ENCODE measurements at regions not wholly inside any gene's neighbourhood (a gene's known extent, or its start where the extent isn't known, plus 50 kb on each side); places are given as distances from the start of the nearest gene placed in this dataset.

DNA sequence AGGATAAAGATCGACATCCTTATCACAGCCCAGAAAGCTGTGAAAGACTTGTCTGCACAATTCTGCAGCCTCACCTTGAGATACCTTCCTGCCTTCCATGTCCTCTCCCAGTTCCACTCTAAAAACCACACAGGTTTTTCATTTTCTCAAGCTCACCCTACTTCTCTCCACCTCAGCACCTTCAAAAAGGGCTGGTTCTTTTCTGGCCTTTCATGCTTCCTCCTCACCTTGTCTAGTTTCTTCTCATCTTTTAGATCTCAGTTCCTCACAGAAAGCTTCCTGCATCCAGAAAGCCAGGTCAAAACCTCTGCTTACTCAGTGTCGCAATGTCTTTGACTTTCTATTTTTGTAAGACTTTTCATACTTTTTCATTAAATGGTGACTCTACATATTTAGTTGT, 140.2 kb upstream of the STT3B start:
- no peak for DNase-seq

GRCh38 chr3:31399271-31399670, 133.5 kb upstream of the STT3B start:
- DNase-seq: no peak

GRCh38 chr3:31402117-31402516, 130.6 kb upstream of the STT3B start:
- no peak for DNase-seq

- DNase-seq: no peak
Observed at GRCh38 chr3:31403197-31403596, 129.5 kb upstream of the STT3B start.

GRCh38 chr3:31404871-31405270, 127.9 kb upstream of the STT3B start:
- DNase-seq: no peak

- peak; percentile 9 for DNase-seq
Observed at GRCh38 chr3:31405515-31405914, 127.2 kb upstream of the STT3B start.

GRCh38 chr3:31406896-31407295, 125.8 kb upstream of the STT3B start:
- DNase-seq: no peak

GRCh38 chr3:31407665-31408064, 125.1 kb upstream of the STT3B start:
- peak; percentile 40 for DNase-seq

GRCh38 chr3:31408720-31409119, 124.0 kb upstream of the STT3B start:
- DNase-seq: no peak

- DNase-seq: no peak
Observed at GRCh38 chr3:31409389-31409788, 123.3 kb upstream of the STT3B start.

- DNase-seq: no peak
Observed at GRCh38 chr3:31409866-31410265, 122.9 kb upstream of the STT3B start.

- DNase-seq: no peak
Observed at GRCh38 chr3:31410411-31410810, 122.3 kb upstream of the STT3B start.

GRCh38 chr3:31412832-31413231, 119.9 kb upstream of the STT3B start:
- DNase-seq: peak; percentile 8

DNA sequence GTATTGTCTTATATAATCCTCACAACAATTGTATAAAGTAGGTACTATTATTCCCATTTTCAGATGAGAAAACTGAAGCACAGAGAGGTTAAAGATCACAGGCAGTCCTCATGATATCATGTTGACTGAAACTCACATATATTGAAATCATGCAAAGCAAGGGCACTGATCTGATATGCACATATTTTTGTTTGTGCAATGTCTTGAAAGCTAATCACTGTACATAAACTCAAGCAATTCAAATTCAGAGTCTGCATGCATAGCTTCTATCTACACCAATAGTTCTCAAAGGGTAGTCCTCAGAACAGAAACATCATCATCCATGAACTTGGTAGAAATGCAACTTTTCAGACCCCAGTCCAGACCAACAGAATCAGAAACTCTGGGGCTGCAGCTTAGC, 119.2 kb upstream of the STT3B start:
- no peak for DNase-seq

- no peak for DNase-seq
Observed at GRCh38 chr3:31416980-31417379, 115.7 kb upstream of the STT3B start.

DNA sequence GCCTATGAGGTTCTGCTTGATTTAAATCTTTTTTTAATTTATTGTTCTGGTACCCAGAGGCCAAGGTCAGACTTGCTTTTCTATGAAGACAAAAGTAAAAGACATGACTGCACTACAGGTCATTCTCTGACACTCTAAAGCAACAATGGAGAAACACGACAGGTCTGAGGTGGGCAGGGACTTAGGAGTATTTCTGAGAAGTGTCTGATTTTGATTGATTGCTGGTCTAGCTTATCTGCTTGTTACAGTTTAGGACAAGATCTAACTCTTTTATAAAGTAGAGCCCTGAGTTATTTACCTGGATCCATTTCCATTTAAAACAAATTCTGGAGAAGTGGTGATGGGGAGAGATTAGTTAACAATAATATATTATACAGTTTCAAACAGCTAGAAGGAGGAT, 115.2 kb upstream of the STT3B start:
- DNase-seq: no peak

GRCh38 chr3:31420311-31420710, 112.4 kb upstream of the STT3B start:
- no peak for DNase-seq

DNA sequence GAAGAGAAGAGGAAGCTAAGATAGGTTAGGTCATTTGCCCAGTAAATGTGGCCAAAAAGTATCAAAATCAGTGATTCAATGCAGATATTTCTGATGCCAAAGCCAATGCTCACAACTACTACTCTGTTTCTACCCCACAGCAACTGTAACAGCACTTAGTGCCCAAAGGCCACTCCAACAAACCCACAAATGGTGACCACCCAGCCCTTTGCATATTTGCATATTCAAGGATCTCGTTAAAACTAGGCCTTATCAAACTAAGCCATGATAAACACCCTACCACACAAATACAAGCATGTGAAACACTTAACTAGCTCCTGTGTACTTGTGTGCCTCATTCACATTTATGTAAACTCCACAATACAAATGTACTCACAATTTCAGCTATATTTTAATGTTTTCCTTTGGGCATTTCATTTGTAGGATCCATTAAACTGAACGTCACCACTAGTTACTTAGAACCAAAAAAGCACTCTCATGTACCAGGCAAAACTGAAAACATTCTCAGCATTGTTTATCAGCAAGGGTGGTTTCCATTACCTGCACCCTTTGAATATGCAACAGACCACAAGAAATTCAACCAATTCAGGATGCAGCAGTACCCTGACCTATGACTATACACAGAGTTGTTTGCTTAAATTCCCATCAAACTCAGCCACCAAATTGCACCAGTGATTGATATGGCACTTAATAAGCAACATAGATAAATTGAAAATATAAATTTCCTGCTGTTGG, 111.2 kb upstream of the STT3B start:
- no peak for DNase-seq

- DNase-seq: no peak
Observed at GRCh38 chr3:31422237-31422636, 110.5 kb upstream of the STT3B start.

DNA sequence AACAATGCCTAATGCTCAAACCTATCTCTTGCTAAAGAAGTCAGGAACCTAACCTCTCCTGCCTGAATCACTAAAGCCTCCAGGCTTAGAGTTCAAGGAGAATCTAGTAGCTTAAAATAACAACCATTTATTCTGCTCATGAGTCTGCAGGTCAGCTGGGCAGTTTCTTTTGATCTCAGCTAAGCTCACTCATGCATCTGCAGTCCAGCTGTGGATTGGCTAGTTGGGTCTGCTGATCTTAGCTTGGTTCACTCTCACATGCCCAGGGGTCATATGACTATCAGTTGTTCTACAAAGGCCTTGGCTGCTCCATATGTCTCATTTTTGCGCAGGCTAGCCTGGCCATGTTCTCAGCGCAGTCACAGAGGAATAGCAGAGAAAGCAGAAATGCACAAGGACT, 109.2 kb upstream of the STT3B start:
- DNase-seq: no peak

DNA sequence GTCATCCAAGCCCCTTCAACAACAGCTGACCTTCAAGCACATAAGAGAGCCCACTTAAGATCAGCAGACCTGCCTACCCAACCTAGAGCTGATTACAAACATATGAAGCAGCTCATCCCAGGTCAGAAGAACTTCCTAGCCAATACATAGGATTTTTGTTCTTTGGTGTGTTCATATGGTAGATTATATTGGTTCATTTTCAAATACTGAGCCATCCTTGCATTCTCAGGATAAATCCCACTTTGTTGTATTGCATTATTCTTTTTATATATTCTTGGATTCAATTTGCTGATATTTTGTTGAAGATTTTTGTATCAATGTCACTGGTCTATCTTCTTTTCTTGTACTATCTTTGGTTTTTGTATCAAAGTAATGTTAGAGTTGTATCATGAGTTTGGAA, 107.3 kb upstream of the STT3B start:
- no peak for DNase-seq

- DNase-seq: no peak
Observed at GRCh38 chr3:31427623-31428022, 105.1 kb upstream of the STT3B start.

DNA sequence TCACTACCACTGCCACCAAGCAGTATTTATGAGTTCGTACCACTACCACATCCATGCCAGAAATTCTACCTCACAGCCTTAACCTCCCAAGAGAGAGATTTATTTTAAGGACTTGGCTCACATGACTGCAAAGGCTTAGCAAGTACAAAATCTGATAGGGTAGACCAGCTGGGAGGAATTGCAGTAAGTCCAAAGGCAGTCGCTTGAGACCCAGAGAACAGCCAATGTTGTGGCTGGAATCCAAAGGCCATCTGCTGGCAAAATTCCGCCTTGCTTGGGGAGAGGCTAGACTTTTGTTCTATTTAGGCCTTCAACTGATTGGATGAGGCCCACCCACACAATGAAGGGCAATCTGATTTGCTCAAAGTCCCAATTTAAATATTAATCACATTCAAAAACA, 101.4 kb upstream of the STT3B start:
- DNase-seq: no peak

DNA sequence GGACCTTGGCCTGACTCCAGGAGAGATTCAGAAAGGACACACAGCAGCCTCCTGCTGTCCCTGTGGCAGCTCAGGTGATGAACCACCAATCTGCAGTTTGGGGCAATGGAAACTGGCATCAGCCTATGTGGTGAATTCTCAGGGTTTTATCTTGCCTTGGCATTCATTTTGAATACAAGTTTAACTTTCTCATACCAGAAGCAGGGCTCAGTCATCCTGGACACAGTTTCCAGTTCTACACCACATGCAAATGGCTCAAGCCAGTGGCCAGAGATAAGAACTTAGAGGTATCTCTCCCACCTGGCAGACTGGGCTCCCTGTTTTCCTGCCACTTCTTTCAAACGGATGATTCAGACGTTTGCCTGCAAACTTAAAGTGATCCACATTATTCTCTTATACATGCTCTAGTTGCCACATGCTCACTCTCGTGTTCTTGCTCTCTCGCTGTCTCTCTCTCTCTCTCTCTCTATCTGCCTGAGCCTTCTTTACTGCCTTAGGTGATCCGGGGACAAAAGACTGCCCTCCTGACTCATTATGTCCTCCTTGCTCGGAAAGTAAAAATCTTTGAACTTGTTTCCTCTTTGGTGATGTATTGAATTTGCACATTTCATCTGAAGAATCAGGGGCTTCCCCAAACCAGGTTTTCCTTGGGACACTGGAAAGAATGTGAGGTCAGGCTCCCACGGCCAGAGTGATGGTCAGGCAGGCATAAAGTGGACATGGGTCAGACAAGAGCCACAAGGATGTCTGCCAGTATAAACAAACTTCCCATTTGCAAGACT, 99.6 kb upstream of the STT3B start:
- no peak for DNase-seq

DNA sequence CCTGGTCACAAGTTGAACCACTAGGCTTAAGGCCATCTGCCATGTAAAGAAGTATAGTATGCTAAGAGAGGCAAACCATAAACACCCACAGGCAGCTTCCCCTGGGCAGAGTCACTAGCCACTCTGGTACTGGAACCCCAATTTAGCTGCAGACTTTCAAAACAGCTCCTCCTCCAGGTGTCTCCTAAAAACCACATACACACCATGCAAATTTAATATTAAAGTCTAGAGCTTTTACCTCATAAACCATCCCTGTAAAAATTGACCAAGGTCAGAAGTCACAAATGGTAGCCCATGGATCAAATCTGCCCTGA, 99.1 kb upstream of the STT3B start:
- no peak for DNase-seq

All from fibroblast of skin of back (primary cell).